Naive thymus-derived CD8-positive, alpha-beta T cell (primary cell): ENCODE measurements at regions not wholly inside any gene's neighbourhood (a gene's known extent, or its start where the extent isn't known, plus 50 kb on each side); places are given as distances from the start of the nearest gene placed in this dataset.

Experiments used
- ATAC-seq, 2 donors: fragments of 150-1000 bp; cut with Tn5 transposase in 1 of 2; sonication (Bioruptor Pico), chemical (Tn5 transposase) in 1 of 2; 1 replicate in 1 of 2; 2 replicates in 1 of 2; pipeline ENCODE4 v1.10.0; 2021; ENCODE audit warnings: mild to moderate bottlenecking in 2 of 2, moderate library complexity in 2 of 2
- POLR2A ChIA-PET: fragments of 350-600 bp; sonication (Branson Sonifier 250); formaldehyde crosslinking; loops from one replicate; lab custom pipeline; 2021; ENCODE audit warnings: antibody characterized with exemption; lab: Charles Lee
- DNase-seq, 10 donors: peaks; one replicate each; pipeline versions ENCODE4 v3.0.0 to v3.0.0-alpha.2; 2020 to 2022
- H3K27ac Mint-ChIP-seq, 10 donors: one replicate each; pipeline ENCODE4 v1.8.0; 2020 to 2022; ENCODE audit warnings: mild to moderate bottlenecking in 10 of 10, mixed read lengths in 10 of 10, moderate library complexity in 4 of 10, inconsistent platforms in 1 of 10
- H3K27me3 Mint-ChIP-seq, 5 donors: one replicate each; pipeline ENCODE4 v1.8.0; 2021 to 2022; ENCODE audit warnings: mixed read lengths in 5 of 5
- H3K36me3 Mint-ChIP-seq, 3 donors: one replicate each; pipeline ENCODE4 v1.8.0; 2020 to 2022; ENCODE audit warnings: mixed read lengths in 3 of 3, mild to moderate bottlenecking in 2 of 3, inconsistent platforms in 1 of 3
- H3K4me1 Mint-ChIP-seq, 4 donors: one replicate each; pipeline ENCODE4 v1.8.0; 2021 to 2022; ENCODE audit warnings: mixed read lengths in 4 of 4
- H3K4me3 Mint-ChIP-seq, 10 donors: one replicate each; pipeline ENCODE4 v1.8.0; 2020 to 2022; ENCODE audit warnings: mild to moderate bottlenecking in 10 of 10, mixed read lengths in 10 of 10, moderate library complexity in 6 of 10, inconsistent platforms in 1 of 10
- H3K9me3 Mint-ChIP-seq, 9 donors: one replicate each; pipeline ENCODE4 v1.8.0; 2020 to 2022; ENCODE audit warnings: mixed read lengths in 9 of 9, mild to moderate bottlenecking in 3 of 9, inconsistent platforms in 1 of 9, moderate library complexity in 1 of 9

GRCh38 chr2:65554765-65555591 lies 122.6 kb upstream of the SPRED2 start:
- no peak overlapping the region for H3K4me3 Mint-ChIP-seq
- H3K36me3 Mint-ChIP-seq, result no peaks in the 10 kb centered on the region
- ATAC-seq (no peak), DNase-seq (no peak)
- H3K9me3 Mint-ChIP-seq, result no peaks in the 10 kb centered on the region
- H3K4me1 Mint-ChIP-seq, result peaks cover 0 to 13% (median 4%) of the 10 kb centered on the region in 4 donors
- peaks cover 3 to 25% (median 9%) of the 10 kb centered on the region in 5 donors for H3K27me3 Mint-ChIP-seq
- peak overlapping the region in 1 of 10 donors; percentile 30 for H3K27ac Mint-ChIP-seq
- POLR2A ChIA-PET, result no interaction called here

GRCh38 chr2:65553504-65554074 lies 121.2 kb upstream of the SPRED2 start:
- peaks cover 3 to 25% (median 9%) of the 10 kb centered on the region in 5 donors for H3K27me3 Mint-ChIP-seq
- peak overlapping the region in 1 of 10 donors; percentile 41 for H3K27ac Mint-ChIP-seq
- ATAC-seq (no peak), DNase-seq (no peak)
- no peak overlapping the region for H3K4me3 Mint-ChIP-seq
- POLR2A ChIA-PET, result interaction anchor here (0.7 kb wide), 1 partner anchor 390 kb away, joined by 3 read pairs; no protein-coding TSS in a partner anchor
- H3K36me3 Mint-ChIP-seq, result no peaks in the 10 kb centered on the region
- no peaks in the 10 kb centered on the region for H3K9me3 Mint-ChIP-seq
- peaks cover 0 to 13% (median 4%) of the 10 kb centered on the region in 4 donors for H3K4me1 Mint-ChIP-seq

- DNase-seq (no peak), ATAC-seq (no peak)
- Mint-ChIP-seq H3K27me3 (peaks cover 3 to 23% (median 9%) of the 10 kb centered on the region in 5 donors), H3K4me3 (no peak overlapping the region), H3K9me3 (no peaks in the 10 kb centered on the region), H3K4me1 (peaks cover 0 to 13% (median 4%) of the 10 kb centered on the region in 4 donors), H3K36me3 (no peaks in the 10 kb centered on the region), H3K27ac (peak overlapping the region in 1 of 10 donors; percentile 78)
- POLR2A ChIA-PET, result no interaction called here
Measured at GRCh38 chr2:65551528-65551927, 119.1 kb upstream of the SPRED2 start.

GRCh38 chr2:65550246-65550645 lies 117.8 kb upstream of the SPRED2 start:
- H3K36me3 Mint-ChIP-seq, result no peaks in the 10 kb centered on the region
- no peak overlapping the region for H3K27ac Mint-ChIP-seq
- DNase-seq (no peak), ATAC-seq (no peak)
- H3K4me3 Mint-ChIP-seq, result no peak overlapping the region
- POLR2A ChIA-PET, result no interaction called here
- H3K27me3 Mint-ChIP-seq, result peaks cover 3 to 11% (median 4%) of the 10 kb centered on the region in 5 donors
- no peaks in the 10 kb centered on the region for H3K9me3 Mint-ChIP-seq
- peaks cover 0 to 11% (median 4%) of the 10 kb centered on the region in 4 donors for H3K4me1 Mint-ChIP-seq

GRCh38 chr2:65549631-65550030 lies 117.2 kb upstream of the SPRED2 start:
- H3K27me3 Mint-ChIP-seq, result peaks cover 3 to 9% (median 3%) of the 10 kb centered on the region in 5 donors
- no peak overlapping the region for H3K4me3 Mint-ChIP-seq
- DNase-seq (no peak), ATAC-seq (no peak)
- H3K27ac Mint-ChIP-seq, result no peak overlapping the region
- POLR2A ChIA-PET, result no interaction called here
- no peaks in the 10 kb centered on the region for H3K36me3 Mint-ChIP-seq
- peaks cover 0 to 7% (median 3%) of the 10 kb centered on the region in 4 donors for H3K4me1 Mint-ChIP-seq
- no peaks in the 10 kb centered on the region for H3K9me3 Mint-ChIP-seq

GRCh38 chr2:65549257-65549627 lies 116.8 kb upstream of the SPRED2 start:
- POLR2A ChIA-PET, result no interaction called here
- ATAC-seq (no peak), DNase-seq (no peak)
- Mint-ChIP-seq H3K4me1 (peaks cover 0 to 7% (median 3%) of the 10 kb centered on the region in 4 donors), H3K36me3 (no peaks in the 10 kb centered on the region), H3K27ac (no peak overlapping the region), H3K4me3 (no peak overlapping the region), H3K9me3 (no peaks in the 10 kb centered on the region), H3K27me3 (peaks cover 1 to 10% (median 3%) of the 10 kb centered on the region in 5 donors)

- H3K36me3 Mint-ChIP-seq, result no peaks in the 10 kb centered on the region
- ATAC-seq (no peak), DNase-seq (no peak)
- no peaks in the 10 kb centered on the region for H3K9me3 Mint-ChIP-seq
- POLR2A ChIA-PET, result no interaction called here
- H3K27me3 Mint-ChIP-seq, result peaks cover 0 to 10% (median 3%) of the 10 kb centered on the region in 5 donors
- peaks cover 0 to 7% (median 3%) of the 10 kb centered on the region in 4 donors for H3K4me1 Mint-ChIP-seq
- H3K27ac Mint-ChIP-seq, result no peak overlapping the region
- no peak overlapping the region for H3K4me3 Mint-ChIP-seq
Measured at GRCh38 chr2:65548576-65549256, 116.3 kb upstream of the SPRED2 start.

GRCh38 chr2:65548064-65548463 lies 115.7 kb upstream of the SPRED2 start:
- Mint-ChIP-seq H3K9me3 (no peaks in the 10 kb centered on the region), H3K4me3 (no peak overlapping the region), H3K4me1 (peaks cover 0 to 2% (median 0%) of the 10 kb centered on the region in 4 donors), H3K27me3 (peaks cover 0 to 10% (median 0%) of the 10 kb centered on the region in 5 donors), H3K36me3 (no peaks in the 10 kb centered on the region), H3K27ac (no peak overlapping the region)
- ATAC-seq, result no peak
- DNase-seq, result no peak
- POLR2A ChIA-PET, result interaction anchor here (0.6 kb wide), 1 partner anchor 448 kb away, joined by 4 read pairs; no protein-coding TSS in a partner anchor

GRCh38 chr2:65545837-65546805 lies 113.7 kb upstream of the SPRED2 start:
- no peak for DNase-seq
- POLR2A ChIA-PET, result no interaction called here
- Mint-ChIP-seq H3K27me3 (peaks cover 0 to 10% (median 0%) of the 10 kb centered on the region in 5 donors), H3K4me1 (no peaks in the 10 kb centered on the region), H3K36me3 (no peaks in the 10 kb centered on the region), H3K4me3 (no peak overlapping the region), H3K27ac (peak overlapping the region in 1 of 10 donors; percentile 44), H3K9me3 (no peaks in the 10 kb centered on the region)
- ATAC-seq, result no peak

- POLR2A ChIA-PET, result no interaction called here
- no peaks in the 10 kb centered on the region for H3K36me3 Mint-ChIP-seq
- H3K27me3 Mint-ChIP-seq, result peaks cover 0 to 10% (median 0%) of the 10 kb centered on the region in 5 donors
- H3K9me3 Mint-ChIP-seq, result no peaks in the 10 kb centered on the region
- H3K4me3 Mint-ChIP-seq, result no peak overlapping the region
- ATAC-seq, result no peak
- H3K27ac Mint-ChIP-seq, result no peak overlapping the region
- no peak for DNase-seq
- H3K4me1 Mint-ChIP-seq, result peaks cover 0 to 3% (median 0%) of the 10 kb centered on the region in 4 donors
Measured at GRCh38 chr2:65541773-65542172, 109.4 kb upstream of the SPRED2 start.

GRCh38 chr2:65539633-65540032 lies 107.2 kb upstream of the SPRED2 start:
- H3K4me3 Mint-ChIP-seq, result no peak overlapping the region
- POLR2A ChIA-PET, result no interaction called here
- no peaks in the 10 kb centered on the region for H3K36me3 Mint-ChIP-seq
- H3K27me3 Mint-ChIP-seq, result peaks cover 0 to under 1% (median 0%) of the 10 kb centered on the region in 5 donors
- H3K27ac Mint-ChIP-seq, result no peak overlapping the region
- peaks cover 0 to 3% (median 0%) of the 10 kb centered on the region in 4 donors for H3K4me1 Mint-ChIP-seq
- DNase-seq (no peak), ATAC-seq (no peak)
- no peaks in the 10 kb centered on the region for H3K9me3 Mint-ChIP-seq
